ENCODE measurements at regions not wholly inside any gene's neighbourhood (a gene's known extent, or its start where the extent isn't known, plus 50 kb on each side); places are given as distances from the start of the nearest gene placed in this dataset.

DNA sequence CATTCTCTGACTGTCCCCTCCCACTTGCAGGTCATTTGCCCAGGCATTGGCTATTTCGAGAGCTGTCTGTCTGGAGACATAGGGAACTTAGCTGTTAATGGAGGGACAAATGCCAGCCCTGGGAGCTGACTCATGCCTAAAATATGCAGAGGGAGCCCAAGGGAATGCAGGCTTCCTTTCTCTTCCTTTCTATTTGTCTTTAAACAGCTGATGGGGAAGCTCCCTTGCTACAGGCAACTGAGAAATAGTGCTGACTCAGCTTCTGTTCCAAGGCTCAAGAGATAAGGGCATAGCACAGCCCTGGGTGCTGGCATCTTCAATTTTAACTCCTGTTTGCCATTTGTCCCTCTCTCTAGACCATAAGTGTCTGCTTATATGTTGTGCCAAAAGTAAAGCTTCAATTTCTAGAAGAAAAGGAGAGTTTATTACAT, 82.7 kb upstream of the C1GALT1 start (continued):
- TF ChIP-seq SIX5 (IDR thresholded peaks at IDR 0.05; ENCODE audit: low read depth, low read length) (no peak), POLR2AphosphoS5 (IDR thresholded peaks at IDR 0.05; ENCODE audit: low read depth, low read length) (no peak), SAP30 (IDR thresholded peaks at IDR 0.05; ENCODE audit: insufficient read depth, insufficient replicate concordance, low read length) (no peak), ZNF274 (IDR thresholded peaks at IDR 0.05; ENCODE audit: borderline replicate concordance, extremely low read depth, low read length) (no peak), CBX5 (IDR thresholded peaks at IDR 0.05; ENCODE audit: low read depth, low read length) (no peak), SIRT6 (IDR thresholded peaks at IDR 0.05; ENCODE audit: low read length) (no peak), CTCF (IDR thresholded peaks at IDR 0.05; ENCODE audit: control extremely low read depth in 1 of 3, insufficient read depth in 1 of 3, low read depth in 1 of 3, low read length in 3 of 3) (no peak), EZH2 (IDR thresholded peaks at IDR 0.05; ENCODE audit: low read depth, low read length, severe bottlenecking) (no peak), CTBP2 (IDR thresholded peaks at IDR 0.05; ENCODE audit: borderline replicate concordance, insufficient read depth, insufficient read length, low read length) (no peak), BCL11A (IDR thresholded peaks at IDR 0.05; ENCODE audit: low read depth in 2 of 2, low read length in 2 of 2) (no peak), HDAC6 (IDR thresholded peaks at IDR 0.05; ENCODE audit: low read depth, low read length) (no peak), MAFK (IDR thresholded peaks at IDR 0.05; ENCODE audit: low read depth, low read length) (peak; percentile 100), TAF7 (optimal IDR thresholded peaks at IDR 0.05; ENCODE audit: borderline replicate concordance, low read depth, low read length) (no peak), POU5F1 (IDR thresholded peaks at IDR 0.05; ENCODE audit: low read depth, low read length) (no peak), SIN3A (conservative IDR thresholded peaks at IDR 0.05 in 1 of 2, IDR thresholded peaks at IDR 0.05 in 1 of 2; ENCODE audit: low read depth in 1 of 2, low read length in 2 of 2) (peak; percentile 96 to 98), RBBP5 (IDR thresholded peaks at IDR 0.05; ENCODE audit: borderline replicate concordance, low read depth, low read length) (no peak), SRF (IDR thresholded peaks at IDR 0.05; ENCODE audit: low read depth, low read length) (no peak), CREB1 (IDR thresholded peaks at IDR 0.05) (no peak), SP1 (IDR thresholded peaks at IDR 0.05; ENCODE audit: low read depth, low read length) (peak; percentile 66; the same call in 1 of the 2 replicates)
- TF ChIP-seq, protein P1, sequence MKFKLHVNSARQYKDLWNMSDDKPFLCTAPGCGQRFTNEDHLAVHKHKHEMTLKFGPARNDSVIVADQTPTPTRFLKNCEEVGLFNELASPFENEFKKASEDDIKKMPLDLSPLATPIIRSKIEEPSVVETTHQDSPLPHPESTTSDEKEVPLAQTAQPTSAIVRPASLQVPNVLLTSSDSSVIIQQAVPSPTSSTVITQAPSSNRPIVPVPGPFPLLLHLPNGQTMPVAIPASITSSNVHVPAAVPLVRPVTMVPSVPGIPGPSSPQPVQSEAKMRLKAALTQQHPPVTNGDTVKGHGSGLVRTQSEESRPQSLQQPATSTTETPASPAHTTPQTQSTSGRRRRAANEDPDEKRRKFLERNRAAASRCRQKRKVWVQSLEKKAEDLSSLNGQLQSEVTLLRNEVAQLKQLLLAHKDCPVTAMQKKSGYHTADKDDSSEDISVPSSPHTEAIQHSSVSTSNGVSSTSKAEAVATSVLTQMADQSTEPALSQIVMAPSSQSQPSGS (IDR thresholded peaks at IDR 0.05; ENCODE audit: low read length), result peak; percentile 84
- TF ChIP-seq, protein P2, sequence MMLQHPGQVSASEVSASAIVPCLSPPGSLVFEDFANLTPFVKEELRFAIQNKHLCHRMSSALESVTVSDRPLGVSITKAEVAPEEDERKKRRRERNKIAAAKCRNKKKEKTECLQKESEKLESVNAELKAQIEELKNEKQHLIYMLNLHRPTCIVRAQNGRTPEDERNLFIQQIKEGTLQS (IDR thresholded peaks at IDR 0.05; ENCODE audit: insufficient read depth, low read depth, low read length), result peak; percentile 77; the same call in 1 of the 2 replicates
